GM18507 (cell line): ENCODE measurements at regions not wholly inside any gene's neighbourhood (a gene's known extent, or its start where the extent isn't known, plus 50 kb on each side); places are given as distances from the start of the nearest gene placed in this dataset.
A peak's percentile ranks its signal among the peaks of the same experiment; 100 is the strongest.

Experiments
- DNase-seq: peaks from one replicate; pipeline ENCODE4 v3.0.0; 2011; ENCODE audit warnings: low read depth; ENCODE audit not compliant: insufficient read length; ENCODE audit errors: extremely low spot score
- FAIRE-seq: peaks from 2 replicates; lab custom pipeline; 2011; peaks lifted over from hg19 to GRCh38; lab: Jason Lieb, UNC

- FAIRE-seq: no peak
- no peak for DNase-seq
Observed at GRCh38 chr15:70254311-70254869, 156.7 kb upstream of the TLE3 start.

GRCh38 chr15:70253461-70254156, 155.9 kb upstream of the TLE3 start:
- DNase-seq (no peak), FAIRE-seq (no peak)

DNA sequence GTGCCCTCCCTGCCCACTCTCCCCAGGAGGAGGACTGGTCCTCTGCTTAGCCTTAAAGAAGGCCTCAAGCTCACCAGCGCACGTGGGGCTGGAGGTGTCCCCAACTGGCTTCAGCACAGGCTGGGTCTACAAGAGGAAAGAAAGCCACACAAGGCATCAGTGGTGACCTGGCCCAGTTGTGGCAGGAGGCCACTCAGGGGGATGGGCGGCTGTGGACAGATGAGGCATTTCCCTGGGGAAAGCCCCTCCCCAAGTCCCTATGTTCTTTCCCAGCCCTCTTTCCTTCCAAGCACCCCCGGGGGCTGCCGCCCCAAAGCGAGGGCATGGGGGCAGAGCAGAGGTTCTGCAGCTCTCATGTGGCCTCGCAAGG, 155.2 kb upstream of the TLE3 start:
- FAIRE-seq (no peak), DNase-seq (no peak)

DNA sequence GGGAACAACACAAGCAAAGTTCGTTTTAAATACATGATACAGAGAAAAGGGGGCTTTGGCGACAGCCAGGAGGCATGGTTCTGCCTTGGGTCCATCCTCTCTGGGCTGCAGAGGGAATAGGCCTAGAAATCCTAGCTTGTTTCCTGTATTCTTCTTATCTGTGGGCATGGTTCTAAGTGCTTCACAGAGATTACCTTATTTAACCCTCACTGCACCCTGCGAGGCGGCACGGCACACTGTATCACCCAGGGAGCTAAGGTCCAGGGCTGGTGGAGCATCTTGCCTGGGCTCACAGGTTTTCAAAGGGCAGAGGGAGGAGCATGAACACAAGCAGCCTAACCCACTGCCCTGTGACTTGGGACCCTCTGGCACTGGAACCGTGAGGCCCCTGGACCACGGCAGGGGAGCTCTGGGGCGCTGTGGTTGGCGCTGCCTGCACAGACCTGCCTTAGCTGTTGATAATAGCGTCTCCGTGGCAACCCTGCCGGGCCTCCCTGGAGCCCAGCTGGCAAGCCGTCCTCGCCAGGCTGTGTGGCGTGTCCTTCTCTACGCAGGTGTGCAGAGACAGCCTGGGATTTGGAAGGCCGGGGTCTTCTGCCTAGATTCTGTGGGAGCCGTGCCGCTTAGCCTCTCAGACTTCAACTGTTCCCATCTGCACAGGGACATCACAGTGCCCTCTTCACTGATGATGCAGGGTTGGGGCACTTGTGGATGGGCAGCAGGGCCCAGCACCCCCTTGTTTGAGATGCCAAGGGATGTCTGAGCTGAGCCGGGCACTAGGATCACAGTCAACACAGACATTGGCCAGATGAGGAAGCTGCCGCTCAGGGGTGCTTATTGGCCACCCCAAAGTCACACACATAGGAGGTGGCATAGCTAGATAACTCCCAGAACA, 154.6 kb upstream of the TLE3 start:
- no peak for FAIRE-seq
- no peak for DNase-seq

- FAIRE-seq (no peak), DNase-seq (no peak)
Observed at GRCh38 chr15:70251246-70251990, 153.7 kb upstream of the TLE3 start.

GRCh38 chr15:70250208-70251201, 152.8 kb upstream of the TLE3 start:
- no peak for DNase-seq
- no peak for FAIRE-seq

- DNase-seq: no peak
- FAIRE-seq: no peak
Observed at GRCh38 chr15:70249616-70250015, 151.9 kb upstream of the TLE3 start.

DNA sequence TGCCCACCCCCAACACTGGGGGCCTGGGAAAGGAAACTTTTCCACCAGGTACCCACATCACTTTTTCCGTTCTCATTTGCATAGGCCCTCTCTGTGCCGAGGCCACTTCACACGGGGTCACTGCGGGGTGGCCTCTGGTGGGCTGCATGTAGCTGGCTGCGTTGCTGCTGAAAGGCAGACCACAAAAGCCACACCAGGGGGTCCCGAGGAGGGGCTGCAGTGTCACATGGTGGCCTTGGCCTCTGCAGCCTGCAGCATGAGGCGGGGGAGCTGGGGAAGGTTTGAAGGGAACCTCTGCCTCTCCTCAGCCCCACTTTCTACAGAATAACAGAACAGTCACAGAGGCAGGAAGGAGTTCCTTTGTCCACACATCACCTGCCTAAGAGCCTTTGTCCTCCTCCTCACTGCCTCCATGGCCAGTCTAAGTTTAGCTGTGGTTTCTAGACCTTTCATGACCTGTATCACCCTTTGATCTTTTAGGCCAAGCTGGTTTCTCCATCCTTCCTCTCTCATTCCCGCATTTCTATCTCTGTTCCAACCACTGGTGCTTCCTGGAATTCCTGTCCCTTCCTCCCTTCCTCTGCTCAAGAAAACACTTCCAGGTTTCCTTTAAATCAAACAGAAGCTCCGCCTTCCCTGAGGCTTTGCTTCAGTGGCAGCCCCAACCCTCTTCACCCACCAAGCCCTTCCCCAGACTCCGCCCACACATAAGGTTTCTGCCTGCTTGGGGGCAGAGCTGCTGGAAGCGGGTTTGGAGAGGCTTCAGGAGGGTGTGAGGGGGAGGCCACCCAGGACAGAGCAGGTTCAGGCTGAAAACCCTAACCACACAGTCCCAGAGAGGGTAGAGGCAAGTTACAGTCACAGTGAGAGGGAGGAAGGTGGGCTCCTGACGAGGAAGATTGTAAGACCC, 150.7 kb upstream of the TLE3 start:
- DNase-seq: no peak
- FAIRE-seq: peak; percentile 42

- no peak for FAIRE-seq
- no peak for DNase-seq
Observed at GRCh38 chr15:70247281-70247680, 149.6 kb upstream of the TLE3 start.

DNA sequence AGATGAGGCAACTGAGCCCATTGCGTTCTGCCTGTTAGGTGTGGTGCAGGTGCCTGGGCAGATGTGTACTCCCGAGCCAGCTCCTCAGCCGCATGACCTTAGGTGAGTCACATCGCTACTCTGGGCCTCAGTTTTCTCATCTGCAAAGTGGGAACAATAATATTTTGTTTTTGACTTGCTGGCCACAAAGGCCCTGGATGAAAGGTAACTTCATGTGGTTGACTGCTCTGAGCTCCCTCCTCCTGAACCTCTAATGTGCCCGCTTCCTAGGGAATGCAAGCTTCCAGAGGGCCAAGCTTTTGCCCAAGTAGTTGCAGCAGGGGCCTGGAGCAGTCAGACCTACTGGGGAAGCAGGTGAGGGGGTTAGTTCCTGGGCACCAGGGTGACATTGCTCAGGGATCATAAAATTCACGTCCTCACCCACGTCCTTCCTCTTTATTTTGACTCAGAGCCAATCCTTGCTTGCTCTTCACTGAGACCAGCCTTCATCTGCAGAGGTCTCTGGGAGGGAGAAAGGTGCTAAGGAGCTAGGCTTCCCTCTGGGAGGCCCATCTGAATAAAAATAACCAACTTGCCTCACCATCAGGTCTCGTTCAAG, 149.0 kb upstream of the TLE3 start:
- no peak for DNase-seq
- no peak for FAIRE-seq

GRCh38 chr15:70245932-70246622, 148.4 kb upstream of the TLE3 start:
- no peak for DNase-seq
- peak; percentile 54 for FAIRE-seq

DNA sequence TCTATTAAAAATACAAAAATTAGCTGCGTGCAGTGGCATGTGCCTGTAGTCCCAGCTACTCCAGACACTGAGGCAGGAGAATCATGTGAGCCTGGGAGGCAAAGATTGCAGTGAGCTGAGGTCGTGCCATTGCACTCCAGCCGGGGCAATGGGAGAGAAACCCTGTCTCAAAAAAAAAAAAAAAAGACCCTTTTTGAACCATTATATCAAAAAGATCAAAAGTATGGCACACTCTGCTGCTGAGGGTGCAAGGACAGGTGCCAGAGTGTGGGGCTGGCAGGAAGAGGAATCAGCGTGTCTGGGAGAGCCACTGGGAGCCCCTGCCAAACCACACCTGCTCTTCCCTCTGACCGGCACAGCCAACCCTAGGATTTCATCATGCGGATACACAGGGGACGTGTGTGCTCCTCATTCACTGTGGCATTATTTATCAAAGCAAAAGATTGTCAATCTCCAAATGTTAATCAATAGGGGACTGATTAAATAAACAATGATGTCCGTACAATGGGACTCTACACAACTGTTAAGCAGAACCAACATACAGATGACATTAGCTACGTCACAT, 147.3 kb upstream of the TLE3 start:
- DNase-seq (no peak), FAIRE-seq (no peak)

GRCh38 chr15:70243686-70244540, 146.2 kb upstream of the TLE3 start:
- FAIRE-seq (no peak), DNase-seq (no peak)

GRCh38 chr15:70242951-70243685, 145.4 kb upstream of the TLE3 start:
- DNase-seq (no peak), FAIRE-seq (no peak)
